PC-9 (cell line): ENCODE measurements at regions not wholly inside any gene's neighbourhood (a gene's known extent, or its start where the extent isn't known, plus 50 kb on each side); places are given as distances from the start of the nearest gene placed in this dataset.
A peak's percentile ranks its signal among the peaks of the same experiment; 100 is the strongest.
"Not testable (repeated sequence)": the region's sequence is repeated elsewhere in the genome, so short reads cannot be mapped to it uniquely, and the experiment has no call there.

Source experiments
- BruUV-seq: library from RNA; stranded (reverse); fragments of 400-500 nt; replicated peaks from 2 replicates; lab custom pipeline; 2021; lab: Mats Ljungman, UMichigan
- CTCF ChIA-PET: fragments of 300-600 bp; sonication (Branson Sonifier 250); formaldehyde crosslinking; loops from one replicate; lab custom pipeline; 2022; ENCODE audit warnings: antibody characterized with exemption; lab: Charles Lee
- POLR2A ChIA-PET: fragments of 300-600 bp; sonication (Branson Sonifier 250); formaldehyde crosslinking; loops from one replicate; lab custom pipeline; 2022; ENCODE audit warnings: antibody characterized with exemption; ENCODE audit not compliant: unreplicated experiment; lab: Charles Lee
- DNase-seq, 2 experiments: peaks; one replicate each; pipeline versions ENCODE4 v3.0.0 to v3.0.0-alpha.2; 2015 to 2022; ENCODE audit warnings: mixed read lengths in 1 of 2
- H2AFZ ChIP-seq: fragments of 200-600 bp; sonication (generic); 2 replicates; pipeline ENCODE4 v1.8.1; 2017; ENCODE audit warnings: antibody characterized with exemption
- H3F3A ChIP-seq: fragments of 200-600 bp; sonication (generic); 2 replicates; pipeline ENCODE4 v1.8.1; 2017; ENCODE audit warnings: antibody characterized with exemption, mild to moderate bottlenecking, low read depth; ENCODE audit not compliant: insufficient read depth
- H3K27ac ChIP-seq: fragments of 200-600 bp; sonication (generic); 2 replicates; pipeline ENCODE4 v1.6.1; 2016; ENCODE audit warnings: mixed run types
- H3K27me3 ChIP-seq: fragments of 200-600 bp; sonication (generic); 2 replicates; pipeline ENCODE4 v1.6.1; 2016; ENCODE audit warnings: low read depth, mixed run types; ENCODE audit not compliant: insufficient read depth
- H3K36me3 ChIP-seq: fragments of 200-600 bp; sonication (generic); 2 replicates; pipeline ENCODE4 v1.6.1; 2016; ENCODE audit warnings: low read depth, mixed run types
- H3K4me1 ChIP-seq: fragments of 200-600 bp; sonication (generic); replicated peaks from 2 replicates; pipeline ENCODE4 v1.6.1; 2016; ENCODE audit warnings: mixed run types; ENCODE audit not compliant: insufficient read depth
- H3K4me2 ChIP-seq: fragments of 200-600 bp; sonication (generic); 2 replicates; pipeline ENCODE4 v1.6.1; 2017; ENCODE audit warnings: mixed run types
- H3K4me3 ChIP-seq: fragments of 200-600 bp; sonication (generic); 2 replicates; pipeline ENCODE4 v1.6.1; 2016; ENCODE audit warnings: mixed run types
- H3K79me2 ChIP-seq: fragments of 200-600 bp; sonication (generic); 2 replicates; pipeline ENCODE4 v1.6.1; 2017; ENCODE audit warnings: low read depth, mixed run types
- H3K9me2 ChIP-seq: fragments of 200-600 bp; sonication (generic); 2 replicates; pipeline ENCODE4 v1.8.1; 2017; ENCODE audit warnings: mild to moderate bottlenecking; ENCODE audit not compliant: insufficient read depth
- H3K9me3 ChIP-seq: fragments of 200-600 bp; sonication (generic); 2 replicates; pipeline ENCODE4 v1.8.1; 2016; ENCODE audit warnings: low read depth; ENCODE audit not compliant: insufficient read depth
- H4K20me1 ChIP-seq: fragments of 200-600 bp; sonication (generic); 2 replicates; pipeline ENCODE4 v1.8.1; 2017; ENCODE audit not compliant: insufficient read depth
- EZH2 ChIP-seq: fragments of 200-600 bp; sonication (generic); IDR thresholded peaks from 2 replicates; pipeline ENCODE4 v1.8.0; 2017; ENCODE audit warnings: antibody characterized with exemption, low read depth
- intact Hi-C: fragments of 100-400 bp; cut with micrococcal nuclease; formaldehyde crosslinking; loops from one replicate; pipeline ENCODE4 v1.10.0; 2022; ENCODE audit not compliant: unreplicated experiment
- TF ChIP-seq, protein P1 (sequence below): fragments of 200-600 bp; sonication (generic); conservative IDR thresholded peaks from 2 replicates; pipeline ENCODE4 v1.6.1; 2017; ENCODE audit warnings: mixed run types, antibody characterized with exemption, mild to moderate bottlenecking, moderate library complexity

DNA sequence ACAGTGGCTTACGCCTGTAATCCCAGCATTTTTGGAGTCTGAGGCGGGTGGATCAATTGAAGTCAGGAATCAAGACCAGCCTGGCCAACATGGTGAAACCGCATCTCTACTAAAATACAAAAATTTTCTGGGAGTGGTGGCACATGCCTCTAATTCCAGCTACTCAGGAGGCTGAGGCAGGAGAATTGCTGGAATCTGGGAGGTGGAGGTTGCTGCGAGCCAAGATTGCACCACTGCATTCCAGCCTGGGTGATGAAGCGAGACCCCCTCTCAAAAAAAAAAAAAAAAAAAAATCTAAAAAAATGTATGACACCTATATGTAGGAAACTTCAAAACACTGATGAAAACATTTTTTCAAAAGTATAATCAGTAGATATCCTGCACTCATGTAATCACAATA is 242.7 kb upstream of the CHORDC1 start:
- Histone ChIP-seq H3K27me3 (no peaks in the 10 kb centered on the region), H3K9me3 (no peaks in the 10 kb centered on the region; the same call in 1 of the 2 replicates), H3F3A (no peaks in the 10 kb centered on the region), H2AFZ (no peak overlapping the region), H3K4me2 (no peak overlapping the region), H3K36me3 (no peaks in the 10 kb centered on the region), H3K79me2 (no peaks in the 10 kb centered on the region), H3K4me3 (no peak overlapping the region), H4K20me1 (no peaks in the 10 kb centered on the region), H3K4me1 (peaks cover 9% of the 10 kb centered on the region; the same call in 1 of the 2 replicates), H3K9me2 (no peaks in the 10 kb centered on the region), H3K27ac (no peak overlapping the region)
- intact Hi-C loops = no loop called here
- POLR2A ChIA-PET = no interaction called here
- TF ChIP-seq, protein P1, sequence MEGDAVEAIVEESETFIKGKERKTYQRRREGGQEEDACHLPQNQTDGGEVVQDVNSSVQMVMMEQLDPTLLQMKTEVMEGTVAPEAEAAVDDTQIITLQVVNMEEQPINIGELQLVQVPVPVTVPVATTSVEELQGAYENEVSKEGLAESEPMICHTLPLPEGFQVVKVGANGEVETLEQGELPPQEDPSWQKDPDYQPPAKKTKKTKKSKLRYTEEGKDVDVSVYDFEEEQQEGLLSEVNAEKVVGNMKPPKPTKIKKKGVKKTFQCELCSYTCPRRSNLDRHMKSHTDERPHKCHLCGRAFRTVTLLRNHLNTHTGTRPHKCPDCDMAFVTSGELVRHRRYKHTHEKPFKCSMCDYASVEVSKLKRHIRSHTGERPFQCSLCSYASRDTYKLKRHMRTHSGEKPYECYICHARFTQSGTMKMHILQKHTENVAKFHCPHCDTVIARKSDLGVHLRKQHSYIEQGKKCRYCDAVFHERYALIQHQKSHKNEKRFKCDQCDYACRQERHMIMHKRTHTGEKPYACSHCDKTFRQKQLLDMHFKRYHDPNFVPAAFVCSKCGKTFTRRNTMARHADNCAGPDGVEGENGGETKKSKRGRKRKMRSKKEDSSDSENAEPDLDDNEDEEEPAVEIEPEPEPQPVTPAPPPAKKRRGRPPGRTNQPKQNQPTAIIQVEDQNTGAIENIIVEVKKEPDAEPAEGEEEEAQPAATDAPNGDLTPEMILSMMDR = no peak
- no peak for TF ChIP-seq EZH2
- BruUV-seq = no TSS peak
- no peak for DNase-seq
- CTCF ChIA-PET = no interaction called here

DNA sequence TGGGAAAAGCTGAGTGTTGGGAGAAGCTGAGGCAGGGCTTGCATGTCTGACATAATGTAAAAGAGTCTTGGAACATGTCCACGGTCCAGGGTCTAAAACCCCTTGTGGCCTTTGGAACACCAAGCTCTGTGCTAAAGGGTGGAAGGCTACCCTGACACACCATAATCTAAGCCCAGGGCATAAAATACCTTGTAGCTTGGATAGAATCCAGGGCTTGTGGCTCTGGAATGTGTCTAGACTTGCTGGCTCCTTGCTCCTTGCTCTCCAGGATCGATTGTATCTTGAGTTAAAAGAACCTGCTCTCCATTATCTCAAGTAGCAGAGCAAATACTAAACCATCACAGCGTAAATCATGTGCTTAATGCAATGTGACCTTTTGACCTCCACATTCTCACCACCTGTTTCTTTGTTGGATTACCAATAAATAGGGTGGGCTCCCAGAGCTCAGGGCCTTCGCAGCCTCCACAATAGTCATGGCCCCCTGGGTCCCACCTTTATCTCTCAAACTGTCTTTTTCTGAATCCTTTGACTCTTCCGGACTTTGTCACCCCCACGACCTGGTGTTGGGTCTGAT is 232.6 kb upstream of the CHORDC1 start:
- DNase-seq = peak in 1 of 2 experiments; percentile 8
- CTCF ChIA-PET, POLR2A ChIA-PET: not testable (repeated sequence)

DNA sequence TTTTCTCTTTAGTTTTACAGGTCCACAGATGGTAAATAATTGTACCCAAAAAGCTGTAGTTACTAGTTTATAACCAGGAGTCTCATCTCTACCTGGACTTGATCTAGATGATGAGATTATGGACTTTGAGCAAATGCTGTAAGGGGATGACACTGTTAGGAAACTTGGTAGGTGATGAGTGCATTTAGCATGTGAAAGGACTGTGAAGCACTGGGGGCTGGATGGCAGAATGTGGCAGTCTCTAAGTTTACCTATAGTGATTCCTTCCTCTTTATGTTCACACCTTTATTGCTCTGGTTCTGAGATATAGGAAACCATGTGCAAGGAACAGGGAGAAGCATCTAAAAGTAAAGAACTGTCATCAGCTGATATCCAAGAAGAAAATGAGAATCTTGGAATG is 230.7 kb upstream of the CHORDC1 start:
- intact Hi-C loops = no loop called here
- Histone ChIP-seq H3K36me3 (no peaks in the 10 kb centered on the region), H3K4me2 (no peak overlapping the region), H4K20me1 (no peaks in the 10 kb centered on the region), H3K9me2 (no peaks in the 10 kb centered on the region), H3K79me2 (no peaks in the 10 kb centered on the region), H3K9me3 (no peaks in the 10 kb centered on the region), H3K27ac (no peak overlapping the region), H3F3A (no peaks in the 10 kb centered on the region), H3K4me3 (no peak overlapping the region), H2AFZ (no peak overlapping the region), H3K4me1 (no peaks in the 10 kb centered on the region), H3K27me3 (no peaks in the 10 kb centered on the region)
- no peak for TF ChIP-seq EZH2
- TF ChIP-seq, protein P1 = no peak
- DNase-seq = no peak
- ChIA-PET CTCF (no interaction called here), POLR2A (no interaction called here)
- no TSS peak for BruUV-seq

More for the DNA sequence above, 232.6 kb upstream of the CHORDC1 start:
- not testable (repeated sequence) for H3F3A ChIP-seq, H3K36me3 ChIP-seq, H3K4me2 ChIP-seq, H3K4me3 ChIP-seq, H3K27me3 ChIP-seq, BruUV-seq, H3K27ac ChIP-seq, H4K20me1 ChIP-seq, H2AFZ ChIP-seq, H3K9me3 ChIP-seq, H3K4me1 ChIP-seq, H3K9me2 ChIP-seq, H3K79me2 ChIP-seq
- intact Hi-C loops = loop anchor here (5.0 kb wide), 1 partner anchor 168 kb away; no protein-coding TSS in a partner anchor

DNA sequence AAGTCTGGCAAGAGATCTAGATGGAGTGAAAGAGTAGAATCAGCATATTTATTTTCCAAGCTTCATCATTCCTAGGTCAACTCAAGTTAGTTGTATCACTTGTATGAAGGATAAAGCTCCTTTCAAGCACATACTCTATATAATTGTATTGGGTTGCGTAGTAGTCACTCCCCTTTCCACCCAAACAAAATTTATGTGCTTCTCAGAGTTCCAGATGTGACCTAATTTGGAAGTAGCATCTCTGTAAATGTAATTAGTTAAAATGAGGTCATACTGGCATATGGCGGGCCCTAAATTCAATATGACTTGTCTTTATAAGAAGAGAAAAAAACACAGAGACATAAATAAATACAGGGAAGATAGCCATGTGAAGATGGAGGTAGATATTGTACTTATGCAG is 226.8 kb upstream of the CHORDC1 start:
- Histone ChIP-seq H3K27ac (no peak overlapping the region), H3K9me3 (no peaks in the 10 kb centered on the region), H3K9me2 (no peaks in the 10 kb centered on the region), H2AFZ (no peak overlapping the region), H3F3A (no peaks in the 10 kb centered on the region), H3K27me3 (no peaks in the 10 kb centered on the region), H3K36me3 (no peaks in the 10 kb centered on the region), H3K4me2 (no peak overlapping the region), H3K4me1 (no peaks in the 10 kb centered on the region), H3K79me2 (no peaks in the 10 kb centered on the region), H4K20me1 (no peaks in the 10 kb centered on the region), H3K4me3 (no peak overlapping the region)
- intact Hi-C loops = no loop called here
- ChIA-PET CTCF (no interaction called here), POLR2A (no interaction called here)
- no peak for DNase-seq
- BruUV-seq = no TSS peak
- no peak for TF ChIP-seq EZH2
- TF ChIP-seq, protein P1 = no peak
